Left lung (tissue), 4 donors: ENCODE measurements at regions not wholly inside any gene's neighbourhood (a gene's known extent, or its start where the extent isn't known, plus 50 kb on each side); places are given as distances from the start of the nearest gene placed in this dataset.
"Not testable (repeated sequence)": the region's sequence is repeated elsewhere in the genome, so short reads cannot be mapped to it uniquely, and the experiment has no call there.

ENCODE experiments used
- ATAC-seq: fragments of 200-7000 bp; cut with Tn5 transposase; one replicate; pipeline ENCODE4 v1.9.1; 2020; ENCODE audit warnings: moderate library complexity
- DNase-seq, 4 donors: peaks; one replicate each; pipeline ENCODE4 v3.0.0-alpha.2; 2013 to 2020
- H3K27ac ChIP-seq, 2 donors: fragments of 200-600 bp; sonication (generic) in 1 of 2; one replicate each; pipeline versions ENCODE4 v1.5.0 to v1.8.0; 2020 to 2021
- H3K27me3 ChIP-seq, 2 donors: fragments of 200-600 bp; sonication (generic) in 1 of 2; one replicate each; pipeline versions ENCODE4 v1.5.0 to v1.8.0; 2020 to 2021
- H3K36me3 ChIP-seq, 2 donors: fragments of 200-600 bp; sonication (generic) in 1 of 2; one replicate each; pipeline versions ENCODE4 v1.5.0 to v1.8.0; 2020 to 2021
- H3K4me1 ChIP-seq, 2 donors: fragments of 200-600 bp; one replicate each; pipeline ENCODE4 v1.8.0; 2021
- H3K4me3 ChIP-seq, 2 donors: fragments of 200-600 bp; sonication (generic) in 1 of 2; one replicate each; pipeline versions ENCODE4 v1.5.0 to v1.8.0; 2020 to 2021; ENCODE audit warnings: mild to moderate bottlenecking in 1 of 2
- H3K9me3 ChIP-seq, 2 donors: fragments of 200-600 bp; sonication (generic) in 1 of 2; one replicate each; pipeline versions ENCODE4 v1.5.0 to v1.8.0; 2020 to 2021
- intact Hi-C, 2 donors: fragments of 100-400 bp; cut with DNase I; formaldehyde crosslinking; loops; one replicate each; pipeline versions ENCODE4 v1.11.2 to v1.14.2; 2022
- TF ChIP-seq, protein P1 (sequence below), 2 donors: fragments of 200-600 bp; sonication (generic) in 1 of 2; IDR thresholded peaks; one replicate each; pipeline versions ENCODE4 v1.5.0 to v1.8.0; 2021; ENCODE audit warnings: antibody characterized with exemption in 2 of 2
- donor health status: DM: no; HTN: yes; CAD: no.
- donor health status: DM: no; HTN: no; CAD: no.

GRCh38 chr15:39253552-39253951 is 327.3 kb upstream of the THBS1 start:
- no peak for ATAC-seq
- peaks cover 0 to 8% of the 10 kb centered on the region in 2 donors for H3K27me3 ChIP-seq
- TF ChIP-seq, protein P1, sequence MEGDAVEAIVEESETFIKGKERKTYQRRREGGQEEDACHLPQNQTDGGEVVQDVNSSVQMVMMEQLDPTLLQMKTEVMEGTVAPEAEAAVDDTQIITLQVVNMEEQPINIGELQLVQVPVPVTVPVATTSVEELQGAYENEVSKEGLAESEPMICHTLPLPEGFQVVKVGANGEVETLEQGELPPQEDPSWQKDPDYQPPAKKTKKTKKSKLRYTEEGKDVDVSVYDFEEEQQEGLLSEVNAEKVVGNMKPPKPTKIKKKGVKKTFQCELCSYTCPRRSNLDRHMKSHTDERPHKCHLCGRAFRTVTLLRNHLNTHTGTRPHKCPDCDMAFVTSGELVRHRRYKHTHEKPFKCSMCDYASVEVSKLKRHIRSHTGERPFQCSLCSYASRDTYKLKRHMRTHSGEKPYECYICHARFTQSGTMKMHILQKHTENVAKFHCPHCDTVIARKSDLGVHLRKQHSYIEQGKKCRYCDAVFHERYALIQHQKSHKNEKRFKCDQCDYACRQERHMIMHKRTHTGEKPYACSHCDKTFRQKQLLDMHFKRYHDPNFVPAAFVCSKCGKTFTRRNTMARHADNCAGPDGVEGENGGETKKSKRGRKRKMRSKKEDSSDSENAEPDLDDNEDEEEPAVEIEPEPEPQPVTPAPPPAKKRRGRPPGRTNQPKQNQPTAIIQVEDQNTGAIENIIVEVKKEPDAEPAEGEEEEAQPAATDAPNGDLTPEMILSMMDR (IDR thresholded peaks at IDR 0.05) = no peak

GRCh38 chr15:39254181-39254580 is 326.7 kb upstream of the THBS1 start:
- Histone ChIP-seq H3K9me3 (no peaks in the 10 kb centered on the region), H3K27me3 (peaks cover 0 to 8% of the 10 kb centered on the region in 2 donors), H3K36me3 (no peaks in the 10 kb centered on the region), H3K4me3 (no peak overlapping the region), H3K4me1 (peaks cover 0 to 9% of the 10 kb centered on the region in 2 donors), H3K27ac (no peak overlapping the region)
- DNase-seq = no peak
- ATAC-seq = no peak
- intact Hi-C loops = no loop called here
- TF ChIP-seq, protein P1 (IDR thresholded peaks at IDR 0.05) = no peak

More at GRCh38 chr15:39253552-39253951, 327.3 kb upstream of the THBS1 start:
- intact Hi-C loops = no loop called here
- H3K4me1 ChIP-seq = peaks cover 0 to 9% of the 10 kb centered on the region in 2 donors
- no peak for DNase-seq
- H3K9me3 ChIP-seq = no peaks in the 10 kb centered on the region
- H3K36me3 ChIP-seq = no peaks in the 10 kb centered on the region
- H3K27ac ChIP-seq = no peak overlapping the region
- no peak overlapping the region for H3K4me3 ChIP-seq

DNA sequence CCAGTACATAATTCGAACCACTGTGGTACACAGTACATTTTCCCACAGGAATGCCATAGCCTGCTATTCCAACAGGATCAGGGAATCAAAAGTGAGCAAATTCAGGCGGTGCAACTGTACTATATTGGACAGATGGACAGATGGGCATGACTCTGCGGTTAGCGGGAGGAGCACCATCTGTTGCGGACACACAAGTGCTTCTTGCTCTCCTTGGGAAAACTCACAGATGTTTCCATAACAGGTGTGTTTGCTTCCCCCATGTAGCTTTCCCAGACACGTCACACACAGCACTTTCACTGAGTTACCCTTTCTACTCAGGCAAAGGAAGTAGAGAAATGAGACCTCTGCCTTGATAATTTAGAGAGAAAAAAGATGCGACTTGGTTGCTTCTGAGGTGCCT is 325.1 kb upstream of the THBS1 start:
- H3K4me1 ChIP-seq = no peaks in the 10 kb centered on the region
- intact Hi-C loops = no loop called here
- no peaks in the 10 kb centered on the region for H3K36me3 ChIP-seq
- H3K27ac ChIP-seq = no peak overlapping the region
- H3K4me3 ChIP-seq = no peak overlapping the region
- ATAC-seq = no peak
- H3K9me3 ChIP-seq = no peaks in the 10 kb centered on the region
- H3K27me3 ChIP-seq = peaks cover 0 to 8% of the 10 kb centered on the region in 2 donors
- TF ChIP-seq, protein P1 (IDR thresholded peaks at IDR 0.05) = no peak
- DNase-seq = no peak

DNA sequence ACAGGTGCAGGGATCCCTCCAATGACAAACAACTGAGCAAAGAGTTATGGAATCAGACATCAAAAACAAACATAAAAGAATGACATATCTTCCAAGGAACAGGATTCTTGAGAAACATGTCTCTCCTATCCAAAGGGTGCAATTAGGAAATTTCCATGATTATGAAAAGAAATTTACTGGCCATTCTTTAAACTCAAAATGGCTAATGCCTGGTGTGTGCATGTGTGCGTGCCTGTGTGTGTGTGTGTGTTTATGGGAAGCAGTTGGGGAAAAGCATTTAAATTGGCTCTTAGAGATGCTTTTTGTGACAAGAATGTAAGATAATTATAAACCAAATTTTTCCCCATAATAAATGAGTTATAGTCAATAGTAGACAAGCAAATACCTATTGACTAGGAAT is 320.5 kb upstream of the THBS1 start:
- intact Hi-C loops = no loop called here
- H3K27me3 ChIP-seq = no peaks in the 10 kb centered on the region
- no peak for DNase-seq
- H3K27ac ChIP-seq = no peak overlapping the region
- no peak overlapping the region for H3K4me3 ChIP-seq
- H3K36me3 ChIP-seq = no peaks in the 10 kb centered on the region
- H3K4me1 ChIP-seq = peaks cover 0 to 2% of the 10 kb centered on the region in 2 donors
- no peak for ATAC-seq
- TF ChIP-seq, protein P1 (IDR thresholded peaks at IDR 0.05) = no peak
- no peaks in the 10 kb centered on the region for H3K9me3 ChIP-seq

DNA sequence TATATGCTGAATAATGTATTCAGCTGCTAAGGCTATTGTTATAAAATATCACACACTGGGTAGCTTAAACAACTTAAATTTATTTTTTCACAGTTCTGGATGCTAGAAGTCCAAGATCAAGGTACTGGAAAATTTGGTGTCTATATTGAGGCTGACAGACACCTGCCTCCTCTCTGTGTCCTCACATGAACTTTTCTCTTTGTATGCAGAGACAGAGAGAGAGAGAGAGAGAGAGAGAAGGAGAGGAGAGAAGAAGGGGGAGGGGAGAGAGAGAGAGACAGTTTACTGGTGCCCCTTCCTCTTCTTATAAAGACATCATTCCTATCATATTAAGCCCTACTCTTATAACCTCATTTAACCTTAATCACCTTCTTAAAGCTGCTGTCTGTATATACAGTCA is 320.1 kb upstream of the THBS1 start:
- H3K4me1 ChIP-seq = peaks cover 0 to 2% of the 10 kb centered on the region in 2 donors
- TF ChIP-seq, protein P1 (IDR thresholded peaks at IDR 0.05) = no peak

DNA sequence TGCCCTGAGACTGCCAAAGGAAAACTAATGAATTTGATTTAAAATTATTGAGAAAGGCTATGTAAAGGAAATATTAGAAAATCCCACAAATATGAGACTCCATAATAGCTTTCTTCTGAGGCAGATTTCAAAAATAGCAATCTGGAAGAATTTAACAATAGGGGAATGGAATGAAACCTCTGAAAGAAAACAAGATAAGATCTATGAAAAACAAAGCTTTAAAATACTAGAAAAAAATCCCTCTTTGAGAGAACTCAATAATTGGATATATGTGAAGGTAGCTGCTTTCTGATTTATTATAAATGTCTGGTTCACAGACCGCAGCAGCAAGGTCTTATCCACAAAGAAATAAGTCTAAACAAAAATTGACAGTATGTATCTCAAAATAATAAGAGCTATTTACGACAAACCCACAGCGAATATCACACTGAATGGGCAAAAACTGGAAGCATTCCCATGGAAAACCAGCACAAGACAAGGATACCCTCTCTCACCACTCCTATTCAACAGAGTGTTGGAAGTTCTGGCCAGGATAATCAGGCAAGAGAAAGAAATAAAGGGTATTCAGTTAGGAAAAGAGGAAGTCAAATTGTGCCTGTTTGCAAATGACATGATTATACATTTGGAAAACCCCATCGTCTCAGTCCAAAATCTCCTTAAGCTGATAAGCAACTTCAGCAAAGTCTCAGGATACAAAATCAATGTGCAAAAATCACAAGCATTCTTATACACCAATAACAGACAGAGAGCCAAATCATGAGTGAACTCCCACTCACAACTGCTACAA is 319.3 kb upstream of the THBS1 start:
- H3K27ac ChIP-seq, H3K27me3 ChIP-seq, H3K4me3 ChIP-seq, intact Hi-C loops, H3K4me1 ChIP-seq, DNase-seq, H3K9me3 ChIP-seq, ATAC-seq, H3K36me3 ChIP-seq: not testable (repeated sequence)

More for the DNA sequence above, 320.1 kb upstream of the THBS1 start:
- Histone ChIP-seq H3K36me3 (no peaks in the 10 kb centered on the region), H3K27me3 (no peaks in the 10 kb centered on the region), H3K27ac (no peak overlapping the region), H3K9me3 (no peaks in the 10 kb centered on the region), H3K4me3 (no peak overlapping the region)
- no peak for ATAC-seq
- no peak for DNase-seq
- intact Hi-C loops = no loop called here

DNA sequence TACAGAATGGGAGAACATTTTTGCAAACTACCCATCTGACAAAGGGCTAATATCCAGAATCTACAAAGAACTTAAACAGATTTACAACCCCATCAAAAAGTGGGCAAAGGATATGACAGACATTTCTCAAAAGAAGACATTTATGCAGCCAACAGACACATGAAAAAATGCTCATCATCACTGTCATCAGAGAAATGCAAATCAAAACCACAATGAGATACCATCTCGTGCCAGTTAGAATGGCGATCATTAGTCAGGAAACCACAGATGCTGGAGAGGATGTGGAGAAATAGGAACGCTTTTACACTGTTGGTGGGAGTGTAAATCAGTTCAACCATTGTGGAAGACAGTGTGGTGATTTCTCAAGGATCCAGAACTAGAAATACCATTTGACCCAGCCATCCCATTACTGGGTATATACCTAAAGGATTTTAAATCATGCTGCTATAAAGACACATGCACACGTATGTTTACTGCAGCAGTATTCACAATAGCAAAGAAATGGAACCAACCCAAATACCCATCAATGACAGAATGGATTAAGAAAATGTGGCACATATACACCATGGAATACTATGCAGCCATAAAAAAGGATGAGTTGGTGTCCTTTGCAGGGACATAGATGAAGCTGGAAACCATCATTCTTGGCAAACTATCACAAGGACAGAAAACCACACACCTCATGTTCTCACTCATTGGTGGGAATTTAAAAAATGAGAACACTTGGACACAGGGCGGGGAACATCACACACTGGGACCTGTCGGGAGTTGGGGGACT is 317.7 kb upstream of the THBS1 start:
- H3K27me3 ChIP-seq, H3K4me1 ChIP-seq, H3K9me3 ChIP-seq, DNase-seq, H3K4me3 ChIP-seq, intact Hi-C loops, ATAC-seq, H3K36me3 ChIP-seq, H3K27ac ChIP-seq: not testable (repeated sequence)
